GM18505 (cell line): ENCODE measurements at regions not wholly inside any gene's neighbourhood (a gene's known extent, or its start where the extent isn't known, plus 50 kb on each side); places are given as distances from the start of the nearest gene placed in this dataset.

Source experiments
- ATAC-seq: cut with Tn5 transposase; IDR thresholded peaks from one replicate; pipeline ENCODE4 v1.9.1; 2021; ENCODE audit not compliant: unreplicated experiment
- POLR2A ChIP-seq: IDR thresholded peaks from 4 replicates; pipeline ENCODE4 v1.6.1; 2011; ENCODE audit warnings: borderline replicate concordance; ENCODE audit not compliant: insufficient read depth, insufficient read length; ENCODE audit errors: extremely low read depth

- ATAC-seq: no peak
- no peak for TF ChIP-seq POLR2A
Measured at GRCh38 chr20:39145921-39146320, 183.8 kb downstream of the DHX35 start.

- no peak for ATAC-seq
- no peak for TF ChIP-seq POLR2A
Measured at GRCh38 chr20:39144757-39145156, 182.6 kb downstream of the DHX35 start.

GRCh38 chr20:39142407-39143096 lies 180.4 kb downstream of the DHX35 start:
- no peak for TF ChIP-seq POLR2A
- no peak for ATAC-seq

GRCh38 chr20:39137299-39137698 lies 175.2 kb downstream of the DHX35 start:
- no peak for ATAC-seq
- no peak for TF ChIP-seq POLR2A

DNA sequence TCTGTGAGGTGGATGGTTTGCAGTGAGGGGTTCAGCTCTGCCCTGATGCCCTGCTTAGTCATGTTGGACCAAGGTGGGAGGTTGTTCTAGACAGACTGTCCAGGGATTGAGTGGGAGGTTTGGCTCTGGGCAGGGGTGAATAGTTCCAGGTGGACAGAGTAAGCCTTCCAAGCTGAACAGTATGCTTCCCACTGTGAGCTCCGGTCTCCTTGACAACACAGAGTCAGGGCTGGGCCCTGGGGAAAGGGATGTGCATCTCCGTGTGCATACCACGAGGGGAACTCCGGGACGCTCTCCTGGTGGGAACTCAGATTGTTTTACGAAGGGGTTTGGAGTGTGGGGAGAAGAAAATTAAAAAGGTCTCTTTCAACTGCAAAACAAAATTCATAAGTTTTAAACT lies 174.7 kb downstream of the DHX35 start:
- no peak for TF ChIP-seq POLR2A
- ATAC-seq: no peak

- ATAC-seq: no peak
- TF ChIP-seq POLR2A: no peak
Measured at GRCh38 chr20:39135885-39136544, 173.9 kb downstream of the DHX35 start.

- ATAC-seq: no peak
- TF ChIP-seq POLR2A: no peak
Measured at GRCh38 chr20:39133201-39133600, 171.1 kb downstream of the DHX35 start.

- TF ChIP-seq POLR2A: no peak
Measured at GRCh38 chr20:39132511-39132910, 170.4 kb downstream of the DHX35 start.

DNA sequence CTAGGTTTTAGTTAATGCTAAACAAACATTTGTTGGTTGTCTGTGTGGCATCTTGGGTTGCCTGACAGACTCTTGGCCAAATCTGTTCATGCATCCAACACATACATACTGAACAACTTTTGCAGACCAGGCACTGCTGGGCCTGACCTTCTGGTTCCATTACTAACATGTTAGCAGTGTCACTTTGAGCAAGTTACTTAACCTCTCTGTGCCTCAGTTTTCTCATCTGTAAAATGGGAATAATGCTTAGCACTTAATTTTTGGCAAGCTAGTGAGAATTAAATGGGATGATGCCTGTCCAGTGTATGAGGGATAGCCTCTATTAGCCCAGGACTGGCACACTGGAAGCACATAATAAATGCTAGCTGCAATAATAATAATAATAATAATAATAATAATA lies 169.9 kb downstream of the DHX35 start:
- no peak for ATAC-seq
- TF ChIP-seq POLR2A: no peak

More at GRCh38 chr20:39132511-39132910, 170.4 kb downstream of the DHX35 start:
- ATAC-seq: no peak

- TF ChIP-seq POLR2A: no peak
- ATAC-seq: no peak
Measured at GRCh38 chr20:39130627-39131026, 168.5 kb downstream of the DHX35 start.

DNA sequence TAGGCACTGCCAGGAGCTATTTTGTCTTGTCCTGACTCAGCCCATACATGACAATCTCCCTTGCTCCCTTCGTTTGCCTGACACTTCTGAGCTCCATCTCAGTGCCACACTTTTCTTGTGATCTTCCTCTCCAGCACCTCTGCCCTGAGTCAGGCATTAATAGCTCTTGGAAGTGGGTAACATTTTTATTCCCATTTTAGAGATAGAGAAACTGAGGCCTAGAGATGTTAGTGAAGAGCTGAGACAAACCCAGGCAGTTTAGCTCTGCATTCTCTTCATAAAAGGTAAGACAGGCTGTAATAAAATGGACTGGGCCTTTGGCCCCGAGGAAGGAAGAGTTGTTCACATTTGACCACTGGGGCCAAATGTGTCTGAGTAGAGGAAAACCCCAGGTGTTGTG lies 167.4 kb downstream of the DHX35 start:
- ATAC-seq: no peak
- no peak for TF ChIP-seq POLR2A

DNA sequence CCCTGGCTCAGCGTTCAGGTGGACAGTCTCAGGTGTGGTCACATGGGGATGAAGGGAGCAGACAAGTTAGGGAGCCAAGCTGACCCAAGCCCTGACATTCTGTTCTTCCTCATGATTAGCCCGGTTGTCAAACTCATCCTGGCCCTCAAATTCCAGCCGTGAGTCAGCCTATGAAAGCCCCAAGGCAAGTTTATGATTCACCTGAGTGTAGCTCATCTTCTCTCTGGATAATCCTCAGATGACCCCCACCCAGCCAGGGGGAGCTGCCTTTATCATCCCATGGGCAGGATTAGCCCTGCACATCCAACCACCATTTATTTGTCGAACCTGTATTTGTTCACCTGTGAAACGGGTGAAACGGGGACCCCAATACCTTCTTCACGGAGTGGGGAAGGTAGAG lies 161.9 kb downstream of the DHX35 start:
- TF ChIP-seq POLR2A: no peak
- no peak for ATAC-seq

- ATAC-seq: no peak
- no peak for TF ChIP-seq POLR2A
Measured at GRCh38 chr20:39123185-39123557, 161.0 kb downstream of the DHX35 start.

GRCh38 chr20:39117491-39117890 lies 155.3 kb downstream of the DHX35 start:
- ATAC-seq: no peak
- TF ChIP-seq POLR2A: no peak
